ENCODE measurements at regions not wholly inside any gene's neighbourhood (a gene's known extent, or its start where the extent isn't known, plus 50 kb on each side); places are given as distances from the start of the nearest gene placed in this dataset.
"Not testable (repeated sequence)": the region's sequence is repeated elsewhere in the genome, so short reads cannot be mapped to it uniquely, and the experiment has no call there.

DNA sequence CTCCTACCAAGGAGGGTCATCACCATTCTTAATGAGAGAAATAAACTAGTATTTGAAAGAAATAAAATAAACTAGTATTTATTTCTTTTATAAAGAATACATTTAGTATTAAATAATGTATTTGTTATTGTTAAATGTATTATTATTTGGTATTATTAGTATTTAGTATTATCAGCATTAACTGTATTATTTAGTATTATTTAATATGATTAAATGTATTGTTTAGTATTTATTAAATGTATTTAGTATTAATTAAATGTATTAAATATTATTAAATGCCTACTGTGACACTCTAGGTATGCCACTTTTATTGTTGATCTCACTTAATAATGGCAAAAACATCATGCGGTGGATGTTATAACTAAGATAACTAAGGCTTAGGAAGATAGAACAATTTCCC, 353.6 kb upstream of the MAP2 start:
- no peak for DNase-seq

DNA sequence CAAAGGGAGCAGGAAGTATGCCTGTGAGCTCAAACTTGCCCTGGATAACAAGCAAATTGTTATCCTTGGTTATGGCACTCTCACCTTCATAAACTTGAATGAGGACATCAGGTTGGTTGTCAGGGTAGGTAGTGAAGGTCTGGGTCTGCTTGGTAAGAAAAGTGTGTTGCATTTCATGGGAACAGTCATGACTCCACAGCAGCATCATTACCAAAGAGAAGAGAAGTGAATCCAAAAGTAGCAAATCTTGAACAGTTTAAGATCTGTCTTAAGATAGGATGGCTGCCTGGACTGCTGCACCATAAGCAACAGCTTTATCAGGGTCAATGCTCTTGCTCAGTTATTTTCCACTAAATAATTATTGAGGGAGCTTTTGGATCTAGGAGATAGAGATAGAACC, 350.7 kb upstream of the MAP2 start:
- DNase-seq, result no peak

DNA sequence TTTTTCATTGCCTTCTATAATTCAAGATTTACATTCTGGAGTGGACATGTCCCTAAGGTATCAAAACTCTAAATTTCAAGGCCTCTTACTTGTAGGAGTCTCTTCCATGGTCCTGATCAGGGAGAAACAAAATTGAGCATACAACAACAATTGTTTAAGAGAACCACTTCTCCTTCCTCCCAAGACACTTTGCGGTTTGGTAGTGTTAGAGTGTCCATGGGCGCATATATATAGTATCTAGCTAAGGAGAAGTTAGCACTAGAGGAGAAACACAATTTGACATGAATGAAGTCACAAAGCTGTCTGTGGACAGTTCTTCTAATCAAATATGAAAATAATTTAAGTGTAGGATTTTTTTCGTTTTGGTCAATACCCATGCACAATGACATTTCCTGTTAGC, 349.1 kb upstream of the MAP2 start:
- DNase-seq, result no peak

DNA sequence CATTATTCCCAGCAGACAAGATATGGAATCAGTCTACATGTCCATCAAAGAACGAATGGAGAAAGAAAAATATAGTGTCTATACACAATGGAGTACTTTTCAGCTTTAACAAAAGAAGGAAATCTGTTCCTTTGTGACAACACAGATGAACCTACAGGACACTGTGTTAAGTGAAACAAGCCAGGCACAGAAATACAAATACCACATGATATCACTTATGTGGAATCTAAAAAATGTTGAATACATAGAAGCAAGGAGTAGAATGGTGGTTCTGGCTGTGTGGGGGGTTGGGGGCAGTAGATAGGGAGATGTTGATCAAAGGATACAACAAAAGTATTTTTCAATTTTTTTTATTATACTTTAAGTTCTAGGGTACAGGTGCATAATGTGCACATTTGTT, 347.7 kb upstream of the MAP2 start:
- DNase-seq, result no peak

DNA sequence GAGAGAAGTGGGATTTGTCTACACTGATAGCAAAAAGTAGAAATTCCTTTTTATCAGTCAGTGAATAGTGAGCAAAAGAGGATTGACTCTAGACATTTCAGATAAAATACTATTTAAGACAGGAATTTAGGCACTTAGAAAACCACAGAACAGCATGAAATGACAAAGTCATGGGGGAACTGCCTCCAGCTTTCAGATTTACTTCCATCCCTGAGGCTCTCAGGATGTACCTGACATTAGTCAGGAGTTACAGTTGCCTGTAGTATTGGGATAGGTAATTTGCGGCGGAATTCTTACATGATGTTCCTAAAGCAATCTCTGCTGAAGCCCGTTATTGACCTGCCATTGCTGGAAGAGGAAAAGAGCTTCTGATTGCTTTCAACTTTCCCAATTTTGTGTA, 337.1 kb upstream of the MAP2 start:
- DNase-seq, result no peak

DNA sequence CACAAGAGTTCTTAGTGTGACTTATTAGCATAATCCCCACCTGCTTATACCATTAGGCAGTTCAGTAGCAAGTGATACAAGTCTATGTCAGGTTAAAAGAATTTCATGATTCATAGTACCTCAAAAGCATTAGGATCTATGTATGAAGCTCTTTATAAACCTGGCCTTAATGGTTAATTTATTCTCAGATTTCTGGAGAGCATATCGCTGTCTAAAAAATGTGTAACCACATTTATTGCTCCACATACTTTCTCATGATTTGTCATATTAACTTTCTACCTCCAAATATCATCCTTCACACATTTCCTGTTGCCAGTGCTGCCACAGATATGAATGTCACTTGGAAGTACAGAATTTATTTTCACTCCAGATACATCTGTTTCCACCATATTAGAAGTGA, 332.8 kb upstream of the MAP2 start:
- DNase-seq, result no peak

DNA sequence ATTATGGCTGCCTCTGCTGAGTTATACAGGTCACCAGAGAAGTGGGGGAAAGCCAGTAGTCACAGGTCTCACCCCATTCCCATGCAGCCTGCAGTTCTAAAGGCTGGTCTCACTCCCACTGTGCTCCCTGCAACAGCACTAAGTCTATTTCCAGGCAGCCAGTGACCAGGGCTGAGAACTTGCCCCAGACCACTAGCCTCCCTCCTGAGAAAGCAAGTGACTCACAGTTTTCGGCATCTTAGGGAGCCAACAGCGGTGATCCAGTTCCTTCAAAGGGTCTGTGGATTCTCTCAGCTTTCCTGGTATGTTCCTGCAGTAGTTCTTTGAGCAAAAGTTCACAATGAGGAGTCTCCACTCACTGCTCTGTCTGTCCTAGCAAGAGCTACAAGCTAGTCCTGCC, 329.6 kb upstream of the MAP2 start:
- DNase-seq, result no peak

DNA sequence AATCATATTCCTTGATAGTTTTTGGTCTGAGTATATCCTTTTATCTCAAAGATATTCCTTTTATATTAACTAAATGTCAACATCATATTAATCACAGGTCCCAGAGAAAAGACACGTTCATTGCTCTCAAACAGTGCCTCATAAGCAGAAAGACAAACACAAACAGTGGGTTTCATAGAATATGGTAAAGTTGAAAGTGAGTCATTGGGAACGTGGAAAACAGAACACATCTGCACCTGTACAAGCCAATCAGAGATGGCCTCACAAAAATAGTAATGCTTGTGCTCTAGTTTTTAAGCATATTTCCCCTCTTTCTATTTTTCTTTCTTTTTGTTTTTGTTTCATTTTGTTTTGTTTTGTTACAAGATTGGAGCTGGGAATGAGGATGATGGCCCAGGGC, 328.4 kb upstream of the MAP2 start:
- DNase-seq, result no peak

DNA sequence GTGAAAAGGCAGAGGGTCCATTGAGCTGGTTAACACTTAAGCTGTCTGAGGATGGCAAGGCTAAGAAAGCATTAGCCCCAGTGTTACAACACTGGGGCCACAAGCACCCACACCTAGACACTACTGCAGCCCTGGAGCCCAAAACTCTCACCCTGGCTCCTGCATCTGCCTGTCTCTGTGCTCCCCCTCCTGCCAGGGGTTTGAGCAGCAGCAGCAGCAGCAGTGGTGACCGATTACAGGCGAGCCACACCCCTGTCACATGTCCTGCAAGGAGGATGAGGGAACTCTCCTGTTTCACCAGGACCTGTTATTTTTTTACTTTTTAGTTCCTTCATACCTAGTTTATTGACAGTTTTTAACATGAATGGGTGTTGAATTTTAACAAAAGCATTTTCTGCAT, 326.7 kb upstream of the MAP2 start:
- DNase-seq, result no peak

DNA sequence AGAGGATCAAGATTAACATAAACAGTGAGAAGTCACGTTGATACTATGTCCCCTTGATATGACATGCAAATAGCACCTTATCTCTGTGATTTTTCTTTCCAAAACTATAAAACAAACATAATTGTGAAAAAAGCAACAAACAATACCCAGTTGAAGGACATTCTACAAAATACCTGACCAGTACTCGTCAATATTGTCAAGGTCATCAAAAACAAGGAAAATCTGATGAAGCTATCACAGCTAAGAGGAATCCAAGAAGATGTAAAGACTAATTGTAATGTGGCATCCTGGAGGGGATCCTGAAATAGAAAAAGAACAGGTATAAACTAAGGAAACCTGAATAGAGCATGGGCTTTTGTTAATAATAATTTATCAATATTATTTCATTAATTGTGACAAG, 321.5 kb upstream of the MAP2 start:
- DNase-seq, result no peak

DNA sequence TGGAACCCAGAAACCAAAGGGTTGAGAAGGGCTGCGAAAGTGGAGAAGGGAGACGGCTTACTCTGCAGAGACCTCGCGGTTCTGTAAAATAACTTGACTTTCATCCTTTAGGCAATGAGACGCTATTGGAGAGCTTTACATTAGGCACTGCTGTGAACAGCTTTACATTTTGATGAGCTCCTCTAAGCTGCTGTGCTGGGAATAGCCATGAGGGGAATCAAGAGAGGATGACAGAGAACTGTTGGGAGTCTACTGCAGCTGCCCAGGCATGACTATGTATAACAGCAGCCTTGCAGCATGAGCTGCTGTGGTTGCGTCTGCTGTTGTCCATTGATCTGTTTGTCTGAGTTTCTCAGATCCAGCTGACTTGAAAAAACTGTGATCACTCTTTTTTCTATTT, 310.8 kb upstream of the MAP2 start:
- no peak for DNase-seq

DNA sequence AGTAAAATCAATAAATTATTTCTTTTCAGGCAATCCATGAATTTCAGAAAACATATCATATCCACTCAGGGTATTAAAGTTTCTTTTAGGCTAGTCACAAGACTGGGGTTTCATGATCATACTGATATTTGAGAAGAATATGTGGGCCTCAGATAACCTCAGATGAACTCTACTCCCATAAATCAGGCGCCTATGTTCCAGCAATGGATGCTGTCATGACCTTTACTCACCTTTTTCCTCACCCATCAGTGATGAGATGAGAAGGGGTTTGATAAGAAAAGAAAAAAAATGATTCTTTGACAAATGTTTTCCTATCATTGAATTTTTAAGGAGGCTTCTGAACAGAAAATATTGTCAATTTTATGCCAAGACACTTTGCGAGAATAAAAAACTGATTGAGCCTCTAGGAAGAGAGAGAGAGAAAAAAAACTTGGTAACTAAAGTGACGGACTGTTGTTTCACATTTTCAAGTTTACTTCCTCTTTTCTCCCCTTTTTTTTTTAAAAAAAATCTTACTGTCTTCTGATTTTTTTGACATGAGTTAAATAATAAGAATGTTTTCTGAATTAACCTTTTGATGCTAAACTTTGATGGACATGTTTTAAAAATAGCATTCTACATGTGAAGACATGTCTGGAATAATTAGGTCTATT, 309.1 kb upstream of the MAP2 start:
- DNase-seq, result no peak

DNA sequence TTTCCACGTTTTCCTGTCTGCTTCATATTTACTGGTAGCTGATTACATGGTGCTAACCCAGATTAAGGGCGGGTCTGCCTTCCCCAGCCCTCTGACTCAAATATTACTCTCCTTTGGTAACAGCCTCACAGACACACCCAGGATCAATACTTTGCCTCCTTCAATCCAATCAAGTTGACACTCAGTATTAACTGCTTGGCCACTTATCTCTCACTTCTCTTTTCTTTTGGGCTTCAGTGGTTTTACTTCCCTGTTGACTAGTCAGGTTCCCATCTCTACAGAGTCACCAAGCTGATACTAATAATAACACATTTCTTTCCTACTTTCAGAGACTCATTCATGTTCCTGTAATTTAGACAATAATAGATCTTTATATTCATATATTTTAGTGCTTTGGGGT, 302.2 kb upstream of the MAP2 start:
- DNase-seq, result no peak

DNA sequence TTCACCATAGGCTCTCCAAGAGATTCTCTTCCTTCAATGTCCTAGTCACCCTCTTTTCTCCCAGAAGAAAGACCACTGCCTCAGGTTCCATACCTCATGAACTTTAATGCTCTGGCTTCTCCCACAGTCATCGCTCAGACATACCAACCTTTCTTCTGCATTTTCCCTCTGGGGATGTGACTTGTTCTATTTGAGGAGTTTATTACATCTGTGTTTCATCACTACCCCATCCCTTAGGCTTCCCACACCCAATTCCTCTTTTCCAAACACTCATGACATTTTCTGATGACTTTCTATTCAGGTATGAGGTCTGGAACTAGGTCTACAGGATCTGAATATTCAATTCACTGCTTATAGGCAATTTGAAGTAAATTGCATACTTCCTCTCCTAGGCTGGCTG, 298.6 kb upstream of the MAP2 start:
- DNase-seq, result no peak

DNA sequence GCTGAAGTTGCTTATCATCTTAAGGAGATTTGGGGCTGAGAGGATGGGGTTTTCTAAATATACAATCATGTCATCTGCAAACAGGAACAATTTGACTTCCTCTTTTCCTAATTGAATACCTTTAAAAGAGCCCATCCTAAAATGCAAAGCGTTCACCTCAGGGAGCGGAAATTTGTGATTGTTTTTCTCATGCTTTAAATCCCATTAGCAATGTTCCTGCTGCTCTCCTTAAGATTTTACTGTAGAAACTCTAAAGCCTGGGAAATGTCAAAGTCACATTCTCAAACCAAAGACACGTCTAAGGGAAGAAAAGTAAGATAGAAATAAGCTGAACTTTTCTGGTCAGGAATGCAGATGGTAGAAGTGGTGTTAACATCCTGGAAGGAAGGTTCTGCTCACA, 285.8 kb upstream of the MAP2 start:
- no peak for DNase-seq

DNA sequence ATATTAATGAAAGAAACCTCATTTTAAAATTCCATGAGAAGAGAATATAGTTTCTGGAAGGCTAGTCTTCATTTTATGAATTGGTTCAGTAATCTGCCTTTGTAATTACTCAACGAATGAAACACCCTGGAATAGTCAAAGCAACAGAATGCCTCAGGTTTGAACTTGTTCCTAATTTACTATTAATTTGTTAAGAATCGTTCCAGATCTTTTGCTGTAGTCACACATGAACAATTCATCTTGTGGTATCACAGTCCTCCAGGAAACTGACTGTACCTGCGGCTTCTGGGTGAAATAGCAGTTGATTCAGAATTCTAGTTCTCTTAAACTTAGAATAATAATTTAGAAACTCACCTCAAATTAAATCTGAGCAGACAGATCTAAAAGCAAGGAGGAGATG, 282.7 kb upstream of the MAP2 start:
- DNase-seq, result no peak

DNA sequence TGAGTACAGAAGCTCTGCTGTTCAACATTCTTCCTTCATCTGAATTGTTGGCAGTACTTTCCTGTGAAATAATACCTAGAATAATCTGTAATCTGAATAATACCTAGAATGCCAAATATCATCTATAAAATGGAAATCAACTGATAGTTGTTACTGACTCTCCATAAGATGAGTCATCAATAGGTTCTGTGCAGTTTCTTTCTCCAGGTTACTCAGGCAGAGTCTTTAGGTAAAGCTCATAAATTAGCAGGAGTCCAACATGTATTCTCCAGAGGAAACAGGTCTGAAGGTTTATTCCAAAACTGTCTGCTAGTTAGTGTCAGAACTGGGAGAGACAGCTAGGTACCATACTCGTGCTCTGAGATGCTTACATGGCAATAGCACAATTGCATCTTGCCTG, 282.0 kb upstream of the MAP2 start:
- DNase-seq, result no peak

DNA sequence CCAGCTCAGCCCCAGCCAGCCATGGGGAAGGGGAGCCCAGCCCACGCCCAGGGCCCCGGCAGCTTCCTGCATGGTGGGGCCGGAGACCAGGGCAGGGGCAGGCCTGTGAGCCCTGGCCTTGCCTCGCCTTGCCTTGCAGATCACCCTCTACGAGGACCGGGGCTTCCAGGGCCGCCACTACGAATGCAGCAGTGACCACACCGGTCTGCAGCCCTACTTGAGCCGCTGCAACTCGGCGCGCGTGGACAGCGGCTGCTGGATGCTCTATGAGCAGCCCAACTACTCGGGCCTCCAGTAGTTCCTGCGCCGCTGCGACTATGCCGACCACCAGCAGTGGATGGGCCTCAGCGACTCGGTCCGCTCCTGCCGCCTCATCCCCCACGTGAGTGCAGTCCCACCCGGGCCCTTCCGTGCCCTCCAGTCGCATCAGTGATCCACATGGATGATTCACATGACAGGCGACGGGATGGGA, 278.6 kb upstream of the MAP2 start:
- DNase-seq, result not testable (repeated sequence)

DNA sequence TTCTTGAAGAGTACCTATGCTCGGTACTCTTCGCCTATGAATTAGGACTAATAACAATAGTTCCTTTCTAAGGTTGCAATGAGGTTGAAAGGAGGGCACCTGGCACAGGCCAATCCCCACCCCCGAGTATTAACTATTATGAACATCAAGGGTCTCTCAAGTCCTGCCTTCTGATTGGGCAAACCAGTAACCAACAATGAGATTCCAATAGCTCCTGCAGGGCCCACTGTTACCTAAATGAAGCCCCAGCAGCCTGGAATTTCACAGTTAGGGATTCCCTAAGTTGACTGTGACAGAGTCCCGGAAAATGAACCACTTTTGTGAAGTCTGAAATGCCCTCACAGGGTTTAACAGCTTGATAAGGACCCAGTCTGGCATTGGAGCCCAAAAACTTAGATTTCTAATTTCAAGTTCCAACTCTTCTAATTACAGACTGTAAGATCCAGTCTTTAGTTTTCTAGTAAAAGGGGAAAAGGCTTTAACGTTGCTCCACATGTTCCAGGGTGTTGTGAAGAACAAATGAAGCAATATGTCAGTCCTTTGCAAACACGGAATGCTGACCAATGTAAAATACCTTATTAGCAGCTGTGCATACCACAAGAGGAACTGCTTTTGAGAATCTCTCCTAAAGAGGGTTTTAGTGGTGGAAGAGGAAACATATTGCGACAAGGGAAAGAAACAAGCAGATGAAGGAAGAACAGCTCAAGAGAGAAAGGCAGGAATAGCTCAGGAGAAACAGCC, 277.7 kb upstream of the MAP2 start:
- DNase-seq, result no peak

DNA sequence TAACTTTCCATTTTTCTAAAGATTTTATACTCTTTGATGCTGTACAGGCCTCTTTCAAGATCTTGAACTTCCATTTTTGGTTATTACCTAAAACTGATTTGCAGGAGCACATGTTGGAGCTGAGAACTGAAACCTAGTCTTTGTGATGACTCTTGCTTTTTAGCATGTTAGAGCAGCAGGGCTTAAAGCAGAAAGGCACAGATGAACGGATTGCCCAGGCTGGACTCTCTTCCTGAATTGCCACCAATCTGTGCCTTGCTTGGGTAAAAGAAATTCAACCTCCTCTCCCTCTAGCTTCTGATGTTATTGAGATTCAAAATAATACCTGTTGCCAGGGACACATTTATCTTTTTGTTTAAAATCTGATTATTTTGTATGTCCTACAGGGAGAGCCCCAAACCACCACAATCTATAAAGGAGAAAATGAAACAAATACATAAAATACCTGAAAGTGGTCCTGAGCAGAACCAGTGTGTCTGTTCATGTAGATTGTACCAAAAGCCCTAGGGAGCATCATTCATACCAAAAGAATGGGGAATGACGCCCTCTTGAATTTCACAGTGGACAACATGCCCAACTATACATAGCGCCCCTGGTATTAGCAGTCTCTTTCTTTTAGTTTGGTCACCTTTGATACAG, 277.0 kb upstream of the MAP2 start:
- no peak for DNase-seq

DNA sequence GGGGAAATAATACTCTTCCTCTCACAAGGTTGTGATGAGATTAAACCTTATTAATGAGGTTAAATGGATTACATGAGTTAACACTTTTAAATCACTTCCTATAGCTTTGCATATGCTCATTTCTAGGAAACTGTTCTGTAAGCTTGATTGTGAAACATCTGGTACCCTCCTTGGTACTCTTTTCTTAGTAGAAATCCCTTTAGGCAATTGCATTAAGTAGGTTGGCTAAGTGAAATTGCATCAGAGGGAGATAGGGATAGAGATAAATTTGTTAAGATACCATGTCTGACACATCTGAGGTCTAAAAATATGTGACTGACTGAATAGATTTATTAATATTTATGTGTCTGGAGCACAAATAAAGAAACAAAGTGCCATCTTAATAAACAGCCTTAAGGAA, 275.9 kb upstream of the MAP2 start:
- DNase-seq, result no peak

DNA sequence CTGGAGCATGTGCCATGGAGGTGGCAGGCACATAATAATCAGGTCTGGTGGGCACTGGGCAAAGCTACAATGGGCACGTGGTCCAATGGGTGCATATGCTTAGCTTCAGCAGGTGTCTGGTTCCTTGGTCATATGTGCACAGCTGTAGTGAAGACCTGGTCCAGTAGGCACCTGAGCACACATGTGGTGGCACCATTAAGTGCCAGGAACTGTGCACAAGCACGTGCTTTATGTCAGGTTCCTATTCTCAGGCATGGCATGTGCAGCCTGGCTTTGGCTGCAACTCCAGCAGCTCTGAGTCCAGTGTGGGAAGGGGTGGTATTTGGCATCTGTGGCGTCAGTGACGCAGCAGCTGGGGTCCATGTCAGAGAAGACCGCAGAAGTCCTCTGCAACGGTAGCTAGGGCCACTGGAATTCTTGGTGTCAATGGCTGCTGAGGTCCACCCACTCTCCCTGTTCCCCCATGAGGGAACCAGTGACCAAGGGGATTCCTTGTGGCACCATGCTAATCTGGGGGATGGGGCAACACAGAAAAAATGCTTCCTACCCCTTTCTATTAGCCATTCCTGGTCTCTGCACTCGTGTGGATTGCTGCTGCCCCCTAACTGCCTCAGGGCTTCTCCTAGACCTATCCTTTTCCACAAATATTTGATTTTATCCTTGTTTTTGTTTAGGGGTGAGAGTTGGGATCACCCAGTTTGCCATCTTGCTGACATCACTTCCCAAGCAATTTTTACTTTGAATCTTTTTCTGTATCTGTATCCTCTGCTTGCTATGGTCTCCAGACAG, 262.9 kb upstream of the MAP2 start:
- no peak for DNase-seq

DNA sequence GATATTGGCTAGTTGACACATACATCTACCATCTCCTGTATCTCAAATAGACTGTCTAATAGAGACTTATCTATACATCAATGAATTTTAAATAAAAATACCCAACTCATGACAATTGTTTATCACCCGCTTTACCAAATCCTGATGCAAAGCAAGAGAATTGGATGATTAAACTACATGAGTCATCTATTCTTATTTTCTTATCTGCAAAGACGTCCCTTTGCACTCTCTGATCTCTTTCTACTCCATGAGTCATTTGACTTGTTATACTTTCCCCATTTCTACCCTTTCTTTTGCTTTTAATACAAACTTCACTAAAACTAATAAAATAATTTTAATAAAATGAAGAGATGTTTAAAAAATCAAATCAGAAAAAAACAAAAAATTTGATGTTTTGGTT, 261.7 kb upstream of the MAP2 start:
- no peak for DNase-seq

Data from left kidney (tissue), 1 donor.